H1 (cell line): ENCODE measurements at regions not wholly inside any gene's neighbourhood (a gene's known extent, or its start where the extent isn't known, plus 50 kb on each side); places are given as distances from the start of the nearest gene placed in this dataset.
"Not testable (repeated sequence)": the region's sequence is repeated elsewhere in the genome, so short reads cannot be mapped to it uniquely, and the experiment has no call there.

Experiments
- KDM4A ChIP-seq: IDR thresholded peaks from one replicate; pipeline ENCODE4 v1.7.1; 2012; ENCODE audit warnings: low read depth, mild to moderate bottlenecking, moderate library complexity, low read length, inconsistent platforms; ENCODE audit not compliant: severe bottlenecking
- POLR2A ChIP-seq, 2 experiments: IDR thresholded peaks; 1 replicate in 1 of 2; 2 replicates in 1 of 2; pipeline ENCODE4 v1.6.1; 2011; ENCODE audit warnings: low read depth in 2 of 2, low read length in 2 of 2, mild to moderate bottlenecking in 2 of 2; ENCODE audit errors: control extremely low read depth in 1 of 2
- SP1 ChIP-seq: IDR thresholded peaks from 2 replicates; pipeline ENCODE4 v1.6.1; 2011; ENCODE audit warnings: low read depth, low read length
- TCF12 ChIP-seq: IDR thresholded peaks from 2 replicates; pipeline ENCODE4 v1.6.1; 2011; ENCODE audit warnings: low read depth, mild to moderate bottlenecking, low read length
- TF ChIP-seq, protein P1 (sequence below), 3 experiments: IDR thresholded peaks; 1 replicate in 2 of 3; 2 replicates in 1 of 3; pipeline versions ENCODE4 v1.5.1 to v1.6.1; 2011; ENCODE audit warnings: low read length in 3 of 3, mild to moderate bottlenecking in 3 of 3, inconsistent platforms in 2 of 3, low read depth in 1 of 3, moderate library complexity in 1 of 3; ENCODE audit not compliant: insufficient read depth in 1 of 3; ENCODE audit errors: control extremely low read depth in 1 of 3

DNA sequence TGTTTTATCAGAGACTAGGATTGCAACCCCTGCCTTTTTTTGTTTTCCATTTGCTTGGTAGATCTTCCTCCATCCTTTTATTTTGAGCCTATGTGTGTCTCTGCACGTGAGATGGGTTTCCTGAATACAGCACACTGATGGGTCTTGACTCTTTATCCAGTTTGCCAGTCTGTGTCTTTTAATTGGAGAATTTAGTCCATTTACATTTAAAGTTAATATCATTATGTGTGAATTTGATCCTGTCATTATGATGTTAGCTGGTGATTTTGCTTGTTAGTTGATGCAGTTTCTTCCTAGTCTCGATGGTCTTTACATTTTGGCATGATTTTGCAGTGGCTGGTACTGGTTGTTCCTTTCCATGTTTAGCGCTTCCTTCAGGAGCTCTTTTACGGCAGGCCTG is 198.0 kb upstream of the ADO start:
- TF ChIP-seq, protein P1, sequence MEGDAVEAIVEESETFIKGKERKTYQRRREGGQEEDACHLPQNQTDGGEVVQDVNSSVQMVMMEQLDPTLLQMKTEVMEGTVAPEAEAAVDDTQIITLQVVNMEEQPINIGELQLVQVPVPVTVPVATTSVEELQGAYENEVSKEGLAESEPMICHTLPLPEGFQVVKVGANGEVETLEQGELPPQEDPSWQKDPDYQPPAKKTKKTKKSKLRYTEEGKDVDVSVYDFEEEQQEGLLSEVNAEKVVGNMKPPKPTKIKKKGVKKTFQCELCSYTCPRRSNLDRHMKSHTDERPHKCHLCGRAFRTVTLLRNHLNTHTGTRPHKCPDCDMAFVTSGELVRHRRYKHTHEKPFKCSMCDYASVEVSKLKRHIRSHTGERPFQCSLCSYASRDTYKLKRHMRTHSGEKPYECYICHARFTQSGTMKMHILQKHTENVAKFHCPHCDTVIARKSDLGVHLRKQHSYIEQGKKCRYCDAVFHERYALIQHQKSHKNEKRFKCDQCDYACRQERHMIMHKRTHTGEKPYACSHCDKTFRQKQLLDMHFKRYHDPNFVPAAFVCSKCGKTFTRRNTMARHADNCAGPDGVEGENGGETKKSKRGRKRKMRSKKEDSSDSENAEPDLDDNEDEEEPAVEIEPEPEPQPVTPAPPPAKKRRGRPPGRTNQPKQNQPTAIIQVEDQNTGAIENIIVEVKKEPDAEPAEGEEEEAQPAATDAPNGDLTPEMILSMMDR (IDR thresholded peaks at IDR 0.05; ENCODE audit: control extremely low read depth in 1 of 3, insufficient read depth in 1 of 3, low read depth in 1 of 3, low read length in 3 of 3): not testable (repeated sequence)
- TF ChIP-seq KDM4A; TCF12; SP1; POLR2A (IDR thresholded peaks at IDR 0.05; ENCODE audit: control extremely low read depth in 1 of 2, low read depth in 2 of 2, low read length in 2 of 2): not testable (repeated sequence)
